ENCODE measurements at regions not wholly inside any gene's neighbourhood (a gene's known extent, or its start where the extent isn't known, plus 50 kb on each side); places are given as distances from the start of the nearest gene placed in this dataset.

DNA sequence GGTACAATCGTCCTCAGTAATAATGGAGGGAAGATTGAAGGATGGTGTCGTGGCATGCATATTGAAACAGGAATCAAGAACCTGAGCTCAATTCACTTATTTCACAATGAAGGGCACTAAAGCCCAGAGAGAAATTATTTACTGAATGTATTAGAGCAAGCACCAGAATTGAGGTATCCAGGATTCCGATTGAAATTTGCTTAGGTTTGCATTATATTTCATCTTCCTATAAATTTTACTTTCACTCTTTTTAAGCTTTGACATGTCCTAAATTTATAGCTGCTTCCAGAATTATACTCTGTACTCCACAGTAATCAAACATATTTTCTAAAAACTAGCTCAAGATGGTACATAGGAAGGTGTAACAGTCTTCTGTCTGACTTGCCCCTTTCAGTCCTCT lies 454.9 kb upstream of the HTR2A start:
- H3K4me3 ChIP-seq (ENCODE audit: low read length), result no peak overlapping the region
- no peak for DNase-seq (ENCODE audit: low read depth)
- TF ChIP-seq, protein P1, sequence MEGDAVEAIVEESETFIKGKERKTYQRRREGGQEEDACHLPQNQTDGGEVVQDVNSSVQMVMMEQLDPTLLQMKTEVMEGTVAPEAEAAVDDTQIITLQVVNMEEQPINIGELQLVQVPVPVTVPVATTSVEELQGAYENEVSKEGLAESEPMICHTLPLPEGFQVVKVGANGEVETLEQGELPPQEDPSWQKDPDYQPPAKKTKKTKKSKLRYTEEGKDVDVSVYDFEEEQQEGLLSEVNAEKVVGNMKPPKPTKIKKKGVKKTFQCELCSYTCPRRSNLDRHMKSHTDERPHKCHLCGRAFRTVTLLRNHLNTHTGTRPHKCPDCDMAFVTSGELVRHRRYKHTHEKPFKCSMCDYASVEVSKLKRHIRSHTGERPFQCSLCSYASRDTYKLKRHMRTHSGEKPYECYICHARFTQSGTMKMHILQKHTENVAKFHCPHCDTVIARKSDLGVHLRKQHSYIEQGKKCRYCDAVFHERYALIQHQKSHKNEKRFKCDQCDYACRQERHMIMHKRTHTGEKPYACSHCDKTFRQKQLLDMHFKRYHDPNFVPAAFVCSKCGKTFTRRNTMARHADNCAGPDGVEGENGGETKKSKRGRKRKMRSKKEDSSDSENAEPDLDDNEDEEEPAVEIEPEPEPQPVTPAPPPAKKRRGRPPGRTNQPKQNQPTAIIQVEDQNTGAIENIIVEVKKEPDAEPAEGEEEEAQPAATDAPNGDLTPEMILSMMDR (conservative IDR thresholded peaks at IDR 0.05; ENCODE audit: low read depth, low read length), result no peak

DNA sequence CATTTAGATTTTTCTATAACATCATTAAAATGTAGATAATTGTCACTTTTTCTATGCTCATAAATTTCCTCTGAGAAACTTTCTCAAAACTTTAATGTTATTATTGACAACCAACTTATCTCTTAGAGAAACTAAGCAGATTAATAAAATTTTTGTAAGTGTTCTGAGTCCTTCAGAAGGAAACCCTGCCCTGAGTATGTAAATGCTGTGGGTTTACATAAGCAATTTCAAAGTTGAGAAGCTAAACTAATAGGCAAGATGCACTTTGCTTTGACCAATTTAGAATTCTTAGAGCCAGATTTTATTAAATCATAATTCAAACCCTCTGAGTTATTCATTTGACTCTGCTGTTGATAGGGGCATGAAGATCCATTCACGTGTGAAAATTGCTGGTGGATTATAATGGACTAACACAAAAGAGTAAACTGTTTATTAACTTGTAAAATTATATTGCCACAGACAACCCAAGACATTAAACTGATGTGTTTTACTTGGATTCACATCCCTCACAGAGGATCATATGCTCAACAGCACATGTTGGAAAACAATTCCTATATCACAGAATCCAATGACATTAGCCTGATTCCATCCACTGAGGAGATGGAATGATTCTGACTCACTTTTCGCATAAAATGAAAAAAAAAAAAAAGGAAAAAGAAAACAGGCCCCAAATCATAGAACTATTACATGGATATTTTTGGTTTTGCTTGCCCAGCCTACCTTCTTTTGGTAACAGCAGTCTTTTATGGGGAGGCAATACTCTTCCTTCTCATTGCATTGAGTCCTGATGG lies 453.7 kb upstream of the HTR2A start:
- H3K4me3 ChIP-seq (ENCODE audit: low read length), result no peak overlapping the region
- DNase-seq (ENCODE audit: low read depth), result no peak
- TF ChIP-seq, protein P1 (conservative IDR thresholded peaks at IDR 0.05; ENCODE audit: low read depth, low read length), result no peak

DNA sequence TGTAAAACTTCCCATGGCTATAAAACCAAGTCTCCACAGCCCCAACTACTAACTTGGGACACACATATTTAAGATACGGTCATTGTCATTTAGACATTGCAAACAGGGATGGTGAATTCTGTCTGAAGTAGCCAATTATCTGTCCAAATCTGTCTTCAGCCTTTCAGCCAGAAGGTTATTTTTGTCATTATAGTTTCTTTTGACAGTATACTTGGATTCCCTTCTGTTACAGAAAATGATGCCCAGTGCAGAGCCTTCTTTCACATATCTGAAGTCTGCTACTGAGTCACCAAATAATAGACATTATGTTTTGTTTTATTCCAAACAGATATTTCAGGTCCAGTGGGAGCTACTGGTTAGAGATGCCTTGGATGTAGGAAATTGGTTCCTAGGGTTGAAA lies 452.4 kb upstream of the HTR2A start:
- TF ChIP-seq, protein P1 (conservative IDR thresholded peaks at IDR 0.05; ENCODE audit: low read depth, low read length), result no peak
- H3K4me3 ChIP-seq (ENCODE audit: low read length), result no peak overlapping the region
- no peak for DNase-seq (ENCODE audit: low read depth)

DNA sequence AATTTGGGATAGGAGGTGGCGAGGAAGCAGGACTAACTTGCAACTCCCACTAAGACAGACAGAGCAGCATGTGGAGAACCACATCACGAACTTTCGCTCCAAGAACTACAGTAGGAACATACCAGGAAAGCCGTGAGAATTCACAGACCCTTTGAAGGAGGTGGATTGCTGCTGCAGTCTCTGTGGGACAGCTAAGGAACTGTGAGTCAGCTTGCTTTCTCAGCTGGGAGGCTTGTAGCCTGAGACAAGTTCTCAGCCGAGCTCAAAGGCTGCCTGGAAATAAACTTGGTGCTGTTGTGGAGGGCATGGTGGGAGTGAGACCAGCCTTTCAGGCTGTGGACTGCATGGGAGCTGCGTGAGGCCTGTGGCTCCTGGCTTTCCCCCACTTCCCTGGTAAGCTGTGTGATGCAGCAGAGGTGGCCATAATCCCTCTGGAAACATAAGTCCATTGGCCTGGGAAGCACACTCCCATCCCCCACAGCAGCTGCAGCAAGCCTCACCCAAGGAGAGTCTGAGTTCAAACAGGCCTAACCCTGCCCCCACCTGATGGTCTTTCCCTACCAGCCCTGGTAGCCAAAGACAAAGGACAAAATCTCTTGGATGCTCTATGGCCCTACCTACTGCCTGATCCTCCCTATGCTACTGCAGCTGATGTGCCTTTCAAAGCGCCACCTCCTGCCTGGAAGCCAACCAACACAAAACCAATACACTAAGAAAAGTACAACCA lies 441.1 kb upstream of the HTR2A start:
- TF ChIP-seq, protein P1 (conservative IDR thresholded peaks at IDR 0.05; ENCODE audit: low read depth, low read length), result peak; percentile 6
- peak; percentile 45 for DNase-seq (ENCODE audit: low read depth)
- H3K4me3 ChIP-seq (ENCODE audit: low read length), result no peak overlapping the region

GRCh38 chr13:47334173-47334572 lies 437.3 kb upstream of the HTR2A start:
- DNase-seq (ENCODE audit: low read depth), result peak; percentile 41

DNA sequence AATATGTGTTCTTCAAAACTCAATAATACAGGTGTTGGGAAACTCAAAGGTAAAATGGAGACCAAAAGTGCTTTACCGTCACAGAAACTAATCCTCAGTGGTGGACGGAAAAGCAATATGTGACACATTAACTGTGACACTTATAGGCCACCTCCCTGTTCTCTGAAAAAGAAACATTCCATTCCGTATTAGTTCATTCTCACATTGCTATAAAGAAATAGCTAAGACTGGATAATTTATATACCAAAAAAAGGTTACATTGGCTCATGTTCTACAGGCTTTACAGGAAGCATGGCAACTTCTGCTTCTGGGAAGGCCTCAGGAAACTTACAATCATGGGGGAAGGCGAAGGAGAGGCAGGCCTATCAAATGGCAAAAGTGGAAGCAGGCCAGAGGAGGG lies 435.3 kb upstream of the HTR2A start:
- TF ChIP-seq, protein P1 (conservative IDR thresholded peaks at IDR 0.05; ENCODE audit: low read depth, low read length), result no peak
- no peak overlapping the region for H3K4me3 ChIP-seq (ENCODE audit: low read length)
- DNase-seq (ENCODE audit: low read depth), result peak; percentile 54

More at GRCh38 chr13:47334173-47334572, 437.3 kb upstream of the HTR2A start:
- H3K4me3 ChIP-seq (ENCODE audit: low read length), result no peak overlapping the region
- TF ChIP-seq, protein P1 (conservative IDR thresholded peaks at IDR 0.05; ENCODE audit: low read depth, low read length), result no peak
